ENCODE measurements at regions not wholly inside any gene's neighbourhood (a gene's known extent, or its start where the extent isn't known, plus 50 kb on each side); places are given as distances from the start of the nearest gene placed in this dataset.
A peak's percentile ranks its signal among the peaks of the same experiment; 100 is the strongest.

DNA sequence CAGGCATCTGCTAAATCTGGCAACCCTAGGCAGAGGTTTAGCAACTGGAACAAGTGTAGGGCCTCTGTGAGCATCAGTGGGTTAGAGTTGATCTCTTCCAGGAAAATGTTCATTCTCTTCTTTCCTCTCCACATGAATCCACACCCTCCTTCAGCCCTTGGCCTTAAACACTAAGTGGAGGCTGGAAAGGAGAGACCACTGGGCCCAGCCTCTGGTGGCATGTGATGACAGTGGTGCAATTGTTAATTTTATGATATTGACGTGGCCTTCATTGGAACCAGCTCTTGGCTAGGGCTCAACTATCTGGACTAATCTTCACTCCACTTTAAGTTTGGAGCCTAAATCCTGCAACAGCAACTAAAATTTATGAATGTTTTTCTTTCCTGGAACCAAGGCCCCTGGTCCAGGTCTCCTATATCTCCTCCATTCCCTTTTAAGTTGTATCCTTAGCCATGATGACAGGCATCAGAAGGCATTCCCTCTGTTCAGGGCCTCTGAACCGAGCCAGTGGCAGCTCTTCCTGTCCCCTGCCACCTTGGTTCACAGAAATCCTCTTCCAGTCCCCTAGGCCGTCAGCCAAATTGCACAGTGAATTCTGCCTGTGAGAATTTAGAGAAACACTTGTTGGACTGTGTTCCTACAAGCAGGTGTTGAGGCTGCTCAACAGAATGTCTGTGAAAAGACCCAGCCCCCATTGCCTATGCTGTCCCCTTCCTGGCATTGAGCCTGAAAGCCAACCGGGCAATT lies 132.2 kb downstream of the PSMG1 start:
- Histone ChIP-seq H3K9ac (no peak overlapping the region), H3K79me2 (ENCODE audit: insufficient read depth) (no peaks in the 10 kb centered on the region), H3K4me1 (ENCODE audit: insufficient read depth) (peaks cover 16% of the 10 kb centered on the region), H4K20me1 (ENCODE audit: insufficient read depth) (no peaks in the 10 kb centered on the region), H3K36me3 (ENCODE audit: low read depth) (no peaks in the 10 kb centered on the region), H3K27ac (peak overlapping the region; percentile 67), H3K9me2 (ENCODE audit: insufficient read depth) (no peaks in the 10 kb centered on the region), H3K9me3 (ENCODE audit: low read depth) (no peaks in the 10 kb centered on the region), H3K4me3 (no peak overlapping the region), H3F3A (ENCODE audit: insufficient read depth) (peaks cover 18% of the 10 kb centered on the region), H3K4me2 (ENCODE audit: unreplicated experiment) (peak overlapping the region; percentile 33), H3K27me3 (replicated peaks; ENCODE audit: insufficient read depth) (no peaks in the 10 kb centered on the region), H2AFZ (no peak overlapping the region)
- DNase-seq: peak; percentile 24
- TF ChIP-seq EZH2phosphoT487 (IDR thresholded peaks at IDR 0.05; ENCODE audit: insufficient read depth, low read depth): no peak
- TF ChIP-seq EZH2 (IDR thresholded peaks at IDR 0.05; ENCODE audit: insufficient read depth, poor library complexity, severe bottlenecking): no peak
- in situ Hi-C loops (cut with MboI): no loop called here
- 11 to 18% methylated on average over 4 of the region's 4 CpGs for WGBS, 2 experiments (ENCODE audit: low coverage in 1 of 2, low lambda C conversion rate in 2 of 2, missing lambda C conversion rate in 2 of 2)

DNA sequence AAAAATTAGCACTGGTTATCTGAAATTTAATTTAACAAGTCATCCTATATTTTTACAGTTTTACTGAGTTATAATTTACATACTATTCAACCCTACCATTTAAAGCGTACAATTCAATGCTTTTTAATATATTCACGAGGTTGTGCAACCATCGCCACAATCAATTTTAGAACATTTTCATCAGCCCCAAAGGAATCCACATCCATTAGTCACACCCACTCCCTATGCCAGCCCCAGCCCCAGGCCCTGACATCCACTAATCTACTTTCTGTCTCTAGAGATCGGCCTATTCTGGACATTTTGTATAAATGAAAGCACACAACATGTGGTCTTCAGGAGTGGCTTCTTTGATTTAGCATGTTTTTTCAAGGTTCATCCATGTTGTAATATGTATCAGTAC lies 134.7 kb downstream of the PSMG1 start:
- Histone ChIP-seq H3K79me2 (ENCODE audit: insufficient read depth) (no peaks in the 10 kb centered on the region), H3K9me2 (ENCODE audit: insufficient read depth) (no peaks in the 10 kb centered on the region), H3K27me3 (replicated peaks; ENCODE audit: insufficient read depth) (no peaks in the 10 kb centered on the region), H4K20me1 (ENCODE audit: insufficient read depth) (no peaks in the 10 kb centered on the region), H2AFZ (no peak overlapping the region), H3K4me1 (ENCODE audit: insufficient read depth) (peaks cover 16% of the 10 kb centered on the region), H3K36me3 (ENCODE audit: low read depth) (no peaks in the 10 kb centered on the region), H3F3A (ENCODE audit: insufficient read depth) (peaks cover 18% of the 10 kb centered on the region), H3K27ac (no peak overlapping the region), H3K4me3 (no peak overlapping the region), H3K4me2 (ENCODE audit: unreplicated experiment) (no peak overlapping the region), H3K9me3 (ENCODE audit: low read depth) (no peaks in the 10 kb centered on the region), H3K9ac (no peak overlapping the region)
- TF ChIP-seq EZH2 (IDR thresholded peaks at IDR 0.05; ENCODE audit: insufficient read depth, poor library complexity, severe bottlenecking): no peak
- no peak for TF ChIP-seq EZH2phosphoT487 (IDR thresholded peaks at IDR 0.05; ENCODE audit: insufficient read depth, low read depth)
- WGBS, 2 experiments (ENCODE audit: low coverage in 1 of 2, low lambda C conversion rate in 2 of 2, missing lambda C conversion rate in 2 of 2): 87 to 88% methylated on average over 4 of the region's 4 CpGs
- in situ Hi-C loops (cut with MboI): no loop called here
- peak; percentile 43 for DNase-seq

DNA sequence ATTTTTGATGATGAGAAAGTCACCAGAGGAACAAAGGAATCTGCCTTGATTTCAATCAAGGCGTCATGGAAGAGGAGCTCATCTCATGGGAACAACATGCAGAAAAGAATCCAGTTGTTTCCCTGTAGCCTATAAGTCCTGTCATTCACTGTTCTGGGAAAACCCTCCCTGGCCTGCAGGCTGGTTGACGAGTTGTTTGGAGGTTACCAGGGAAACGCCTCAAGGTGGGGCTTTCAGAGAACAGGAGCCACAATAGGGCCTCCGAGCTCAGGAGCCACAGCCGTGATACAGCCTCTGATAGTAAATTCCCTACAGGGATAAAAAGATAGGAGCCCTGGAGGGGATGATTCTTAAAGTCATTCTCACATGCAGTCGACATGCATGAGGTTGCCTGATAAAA lies 135.2 kb downstream of the PSMG1 start:
- no peak overlapping the region for H2AFZ ChIP-seq
- peaks cover 16% of the 10 kb centered on the region for H3K4me1 ChIP-seq (ENCODE audit: insufficient read depth)
- WGBS, 2 experiments (ENCODE audit: low coverage in 1 of 2, low lambda C conversion rate in 2 of 2, missing lambda C conversion rate in 2 of 2): 86 to 90% methylated on average over 6 of the region's 6 CpGs
- DNase-seq: no peak
- H3K27me3 ChIP-seq (replicated peaks; ENCODE audit: insufficient read depth): no peaks in the 10 kb centered on the region
- H3K27ac ChIP-seq: no peak overlapping the region
- no peaks in the 10 kb centered on the region for H3K9me3 ChIP-seq (ENCODE audit: low read depth)
- H3K9me2 ChIP-seq (ENCODE audit: insufficient read depth): no peaks in the 10 kb centered on the region
- H3K36me3 ChIP-seq (ENCODE audit: low read depth): no peaks in the 10 kb centered on the region
- H3K4me2 ChIP-seq (ENCODE audit: unreplicated experiment): no peak overlapping the region
- no peaks in the 10 kb centered on the region for H4K20me1 ChIP-seq (ENCODE audit: insufficient read depth)
- peaks cover 18% of the 10 kb centered on the region for H3F3A ChIP-seq (ENCODE audit: insufficient read depth)
- H3K79me2 ChIP-seq (ENCODE audit: insufficient read depth): no peaks in the 10 kb centered on the region
- in situ Hi-C loops (cut with MboI): no loop called here
- no peak overlapping the region for H3K9ac ChIP-seq
- H3K4me3 ChIP-seq: no peak overlapping the region
- TF ChIP-seq EZH2 (IDR thresholded peaks at IDR 0.05; ENCODE audit: insufficient read depth, poor library complexity, severe bottlenecking) (no peak), EZH2phosphoT487 (IDR thresholded peaks at IDR 0.05; ENCODE audit: insufficient read depth, low read depth) (no peak)

DNA sequence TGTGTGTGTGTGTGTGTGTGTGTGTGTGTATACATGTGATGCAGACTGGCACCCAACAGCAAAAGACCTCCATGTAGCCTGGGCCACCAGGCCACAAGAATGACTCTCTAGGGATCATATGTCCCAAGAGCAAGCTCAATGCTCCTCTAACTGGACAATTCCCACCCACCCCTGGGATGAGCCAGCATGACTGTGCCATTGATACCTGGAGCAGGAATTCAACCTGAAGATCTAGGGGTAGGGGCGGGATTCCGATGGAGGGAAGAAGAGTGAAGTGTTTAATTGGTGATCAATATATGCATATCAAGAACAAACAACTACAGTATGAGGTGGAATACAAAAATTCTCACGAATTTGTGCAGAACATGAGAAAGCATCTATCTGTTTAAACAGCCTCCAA lies 136.2 kb downstream of the PSMG1 start:
- no peak overlapping the region for H3K4me2 ChIP-seq (ENCODE audit: unreplicated experiment)
- H3K27me3 ChIP-seq (replicated peaks; ENCODE audit: insufficient read depth): no peaks in the 10 kb centered on the region
- no peaks in the 10 kb centered on the region for H3K9me3 ChIP-seq (ENCODE audit: low read depth)
- H3K9me2 ChIP-seq (ENCODE audit: insufficient read depth): no peaks in the 10 kb centered on the region
- no peak overlapping the region for H3K4me3 ChIP-seq
- H4K20me1 ChIP-seq (ENCODE audit: insufficient read depth): no peaks in the 10 kb centered on the region
- H3K36me3 ChIP-seq (ENCODE audit: low read depth): no peaks in the 10 kb centered on the region
- no peaks in the 10 kb centered on the region for H3K79me2 ChIP-seq (ENCODE audit: insufficient read depth)
- H3F3A ChIP-seq (ENCODE audit: insufficient read depth): peaks cover 18% of the 10 kb centered on the region
- WGBS, 2 experiments (ENCODE audit: low coverage in 1 of 2, low lambda C conversion rate in 2 of 2, missing lambda C conversion rate in 2 of 2): 94 to 95% methylated on average over 3 of the region's 3 CpGs
- no peak for DNase-seq
- H3K4me1 ChIP-seq (ENCODE audit: insufficient read depth): peaks cover 16% of the 10 kb centered on the region
- no peak overlapping the region for H2AFZ ChIP-seq
- in situ Hi-C loops (cut with MboI): no loop called here
- no peak overlapping the region for H3K27ac ChIP-seq
- no peak overlapping the region for H3K9ac ChIP-seq
- TF ChIP-seq EZH2phosphoT487 (IDR thresholded peaks at IDR 0.05; ENCODE audit: insufficient read depth, low read depth): no peak

All from GM23248 (cell line).